ENCODE measurements at regions not wholly inside any gene's neighbourhood (a gene's known extent, or its start where the extent isn't known, plus 50 kb on each side); places are given as distances from the start of the nearest gene placed in this dataset.

DNA sequence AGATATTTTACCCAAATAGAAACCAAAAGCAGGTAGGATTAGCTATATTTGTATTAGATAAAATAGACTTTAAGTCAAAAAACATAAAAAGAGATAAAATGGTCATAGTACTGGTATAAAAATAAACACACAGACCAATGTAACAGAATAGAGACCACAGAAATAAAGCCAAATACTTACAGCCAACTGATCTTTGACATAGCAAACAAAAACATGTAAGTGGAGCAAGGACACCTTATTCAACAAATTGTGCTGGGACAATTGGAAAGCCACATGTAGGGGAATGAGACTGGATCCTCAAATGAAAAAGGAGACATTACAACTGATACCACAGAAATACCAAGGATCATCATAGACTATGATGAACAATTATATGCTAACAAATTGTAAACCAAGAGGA, 94.5 kb upstream of the SIRPG start:
- H3K4me2 ChIP-seq (ENCODE audit: low read depth, low read length), result no peak overlapping the region
- intact Hi-C loops (cut with micrococcal nuclease; ENCODE audit: unreplicated experiment), result no loop called here
- TF ChIP-seq HNRNPUL1 (IDR thresholded peaks at IDR 0.05; ENCODE audit: low read depth, low read length) (no peak), NRL (CRISPR knock-in tag; IDR thresholded peaks at IDR 0.05; ENCODE audit: borderline replicate concordance) (no peak), ZFYVE20 (CRISPR knock-in tag; IDR thresholded peaks at IDR 0.05; ENCODE audit: borderline replicate concordance, low read depth) (no peak), FOXA3 (CRISPR knock-in tag; IDR thresholded peaks at IDR 0.05) (no peak), ZNF724P (CRISPR knock-in tag; IDR thresholded peaks at IDR 0.05; ENCODE audit: borderline replicate concordance) (no peak)
- TF ChIP-seq, protein P1, sequence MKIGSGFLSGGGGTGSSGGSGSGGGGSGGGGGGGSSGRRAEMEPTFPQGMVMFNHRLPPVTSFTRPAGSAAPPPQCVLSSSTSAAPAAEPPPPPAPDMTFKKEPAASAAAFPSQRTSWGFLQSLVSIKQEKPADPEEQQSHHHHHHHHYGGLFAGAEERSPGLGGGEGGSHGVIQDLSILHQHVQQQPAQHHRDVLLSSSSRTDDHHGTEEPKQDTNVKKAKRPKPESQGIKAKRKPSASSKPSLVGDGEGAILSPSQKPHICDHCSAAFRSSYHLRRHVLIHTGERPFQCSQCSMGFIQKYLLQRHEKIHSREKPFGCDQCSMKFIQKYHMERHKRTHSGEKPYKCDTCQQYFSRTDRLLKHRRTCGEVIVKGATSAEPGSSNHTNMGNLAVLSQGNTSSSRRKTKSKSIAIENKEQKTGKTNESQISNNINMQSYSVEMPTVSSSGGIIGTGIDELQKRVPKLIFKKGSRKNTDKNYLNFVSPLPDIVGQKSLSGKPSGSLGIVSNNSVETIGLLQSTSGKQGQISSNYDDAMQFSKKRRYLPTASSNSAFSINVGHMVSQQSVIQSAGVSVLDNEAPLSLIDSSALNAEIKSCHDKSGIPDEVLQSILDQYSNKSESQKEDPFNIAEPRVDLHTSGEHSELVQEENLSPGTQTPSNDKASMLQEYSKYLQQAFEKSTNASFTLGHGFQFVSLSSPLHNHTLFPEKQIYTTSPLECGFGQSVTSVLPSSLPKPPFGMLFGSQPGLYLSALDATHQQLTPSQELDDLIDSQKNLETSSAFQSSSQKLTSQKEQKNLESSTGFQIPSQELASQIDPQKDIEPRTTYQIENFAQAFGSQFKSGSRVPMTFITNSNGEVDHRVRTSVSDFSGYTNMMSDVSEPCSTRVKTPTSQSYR (CRISPR knock-in tag; IDR thresholded peaks at IDR 0.05; ENCODE audit: borderline replicate concordance), result no peak
- H3K27me3 ChIP-seq (ENCODE audit: control insufficient read depth in 1 of 2, insufficient read depth in 2 of 2, low read length in 2 of 2), result no peaks in the 10 kb centered on the region
- no peak for DNase-seq (ENCODE audit: low spot score)
- no peaks in the 10 kb centered on the region for H3K79me2 ChIP-seq (ENCODE audit: insufficient read depth, low read length)
- H2AFZ ChIP-seq (ENCODE audit: low read length), result no peak overlapping the region
- POLR2A ChIA-PET, result no interaction called here
- H3K4me1 ChIP-seq (ENCODE audit: insufficient read depth, low read length), result peaks cover 11% of the 10 kb centered on the region
- no peak overlapping the region for H3K27ac ChIP-seq (ENCODE audit: extremely low read length, insufficient read depth, low read length)
- CTCF ChIA-PET (ENCODE audit: low intra/inter-chr PET ratio, low total read pairs), result no interaction called here
- no peak overlapping the region for H3K4me3 ChIP-seq (replicated peaks in 1 of 3; ENCODE audit: insufficient read depth in 1 of 3, low read depth in 2 of 3, low read length in 3 of 3)
- no TSS peak for BruUV-seq (replicated peaks)
- no peak overlapping the region for H3K9ac ChIP-seq (ENCODE audit: insufficient read depth, low read depth, low read length)
- no peaks in the 10 kb centered on the region for H3K9me3 ChIP-seq (ENCODE audit: low read length)
- in situ Hi-C loops (cut with HindIII; ENCODE audit: extremely low pct_ligation_motif_present, low pct_unique_long_range_greater_than_20kb), result no loop called here
- H4K20me1 ChIP-seq (ENCODE audit: insufficient read depth, low read length), result no peaks in the 10 kb centered on the region
- no peaks in the 10 kb centered on the region for H3K36me3 ChIP-seq (replicated peaks in 1 of 2; ENCODE audit: control insufficient read depth in 1 of 2, insufficient read depth in 2 of 2, low read length in 2 of 2)
- no peak for ATAC-seq
- FAIRE-seq, result no peak

- TF ChIP-seq MAFF (IDR thresholded peaks at IDR 0.05; ENCODE audit: low read depth, low read length) (peak; percentile 70), GPBP1L1 (CRISPR knock-in tag; IDR thresholded peaks at IDR 0.05) (no peak), TBL1XR1 (IDR thresholded peaks at IDR 0.05; ENCODE audit: borderline replicate concordance, low read length, partially characterized antibody) (no peak), ZNF776 (CRISPR knock-in tag; IDR thresholded peaks at IDR 0.05) (no peak), FOSL1 (CRISPR knock-in tag; IDR thresholded peaks at IDR 0.05; ENCODE audit: borderline replicate concordance) (no peak), ZNF124 (CRISPR knock-in tag; IDR thresholded peaks at IDR 0.05) (no peak), MAFK (conservative IDR thresholded peaks at IDR 0.05 in 1 of 2, IDR thresholded peaks at IDR 0.05 in 1 of 2; ENCODE audit: low read length in 2 of 2) (peak; percentile 76 to 82), ARNT2 (CRISPR knock-in tag; IDR thresholded peaks at IDR 0.05; ENCODE audit: low read depth) (no peak)
- TF ChIP-seq, protein P2, sequence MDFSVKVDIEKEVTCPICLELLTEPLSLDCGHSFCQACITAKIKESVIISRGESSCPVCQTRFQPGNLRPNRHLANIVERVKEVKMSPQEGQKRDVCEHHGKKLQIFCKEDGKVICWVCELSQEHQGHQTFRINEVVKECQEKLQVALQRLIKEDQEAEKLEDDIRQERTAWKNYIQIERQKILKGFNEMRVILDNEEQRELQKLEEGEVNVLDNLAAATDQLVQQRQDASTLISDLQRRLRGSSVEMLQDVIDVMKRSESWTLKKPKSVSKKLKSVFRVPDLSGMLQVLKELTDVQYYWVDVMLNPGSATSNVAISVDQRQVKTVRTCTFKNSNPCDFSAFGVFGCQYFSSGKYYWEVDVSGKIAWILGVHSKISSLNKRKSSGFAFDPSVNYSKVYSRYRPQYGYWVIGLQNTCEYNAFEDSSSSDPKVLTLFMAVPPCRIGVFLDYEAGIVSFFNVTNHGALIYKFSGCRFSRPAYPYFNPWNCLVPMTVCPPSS (IDR thresholded peaks at IDR 0.05), result no peak
- no peaks in the 10 kb centered on the region for H3K9me3 ChIP-seq (ENCODE audit: low read length)
Measured at GRCh38 chr20:1748777-1749176, 91.2 kb upstream of the SIRPG start.

More at GRCh38 chr20:1748777-1749176, 91.2 kb upstream of the SIRPG start:
- in situ Hi-C loops (cut with HindIII; ENCODE audit: extremely low pct_ligation_motif_present, low pct_unique_long_range_greater_than_20kb) (no loop called here), intact Hi-C loops (cut with micrococcal nuclease; ENCODE audit: unreplicated experiment) (no loop called here)
- Histone ChIP-seq H2AFZ (ENCODE audit: low read length) (no peak overlapping the region), H3K36me3 (replicated peaks in 1 of 2; ENCODE audit: control insufficient read depth in 1 of 2, insufficient read depth in 2 of 2, low read length in 2 of 2) (no peaks in the 10 kb centered on the region), H3K9ac (ENCODE audit: insufficient read depth, low read depth, low read length) (no peak overlapping the region), H4K20me1 (ENCODE audit: insufficient read depth, low read length) (no peaks in the 10 kb centered on the region), H3K27ac (ENCODE audit: extremely low read length, insufficient read depth, low read length) (no peak overlapping the region), H3K27me3 (ENCODE audit: control insufficient read depth in 1 of 2, insufficient read depth in 2 of 2, low read length in 2 of 2) (no peaks in the 10 kb centered on the region), H3K79me2 (ENCODE audit: insufficient read depth, low read length) (no peaks in the 10 kb centered on the region), H3K4me1 (ENCODE audit: insufficient read depth, low read length) (peaks cover 9% of the 10 kb centered on the region), H3K4me2 (ENCODE audit: low read depth, low read length) (no peak overlapping the region), H3K4me3 (replicated peaks in 1 of 3; ENCODE audit: insufficient read depth in 1 of 3, low read depth in 2 of 3, low read length in 3 of 3) (no peak overlapping the region)
- no TSS peak for BruUV-seq (replicated peaks)
- ChIA-PET CTCF (ENCODE audit: low intra/inter-chr PET ratio, low total read pairs) (no interaction called here), POLR2A (no interaction called here)
- FAIRE-seq (no peak), DNase-seq (ENCODE audit: low spot score) (no peak), ATAC-seq (no peak)

Measured in HepG2 (cell line).